Activated CD8-positive, alpha-beta T cell treated with anti-CD3 and anti-CD28 coated beads for 36 hours (primary cell): ENCODE measurements at regions not wholly inside any gene's neighbourhood (a gene's known extent, or its start where the extent isn't known, plus 50 kb on each side); places are given as distances from the start of the nearest gene placed in this dataset.

Experiments
- ATAC-seq: fragments of 200-7000 bp; cut with Tn5 transposase; one replicate; pipeline ENCODE4 v1.10.0; 2021; ENCODE audit warnings: mild to moderate bottlenecking, moderate library complexity
- CTCF ChIA-PET: fragments of 350-600 bp; sonication (Branson Sonifier 250); formaldehyde crosslinking; loops from one replicate; lab custom pipeline; 2021; ENCODE audit warnings: antibody characterized with exemption; lab: Charles Lee
- POLR2A ChIA-PET: fragments of 350-600 bp; sonication (Branson Sonifier 250); formaldehyde crosslinking; loops from one replicate; lab custom pipeline; 2021; ENCODE audit warnings: antibody characterized with exemption; lab: Charles Lee
- DNase-seq: peaks from one replicate; pipeline ENCODE4 v3.0.0-alpha.2; 2020
- H3K27ac Mint-ChIP-seq: one replicate; pipeline ENCODE4 v1.8.0; 2021; ENCODE audit warnings: mild to moderate bottlenecking, mixed read lengths
- H3K27me3 Mint-ChIP-seq: one replicate; pipeline ENCODE4 v1.8.0; 2021; ENCODE audit warnings: mixed read lengths
- H3K36me3 Mint-ChIP-seq: one replicate; pipeline ENCODE4 v1.8.0; 2021; ENCODE audit warnings: low read depth, mixed read lengths
- H3K4me1 Mint-ChIP-seq: one replicate; pipeline ENCODE4 v1.8.0; 2021; ENCODE audit warnings: low read depth, mixed read lengths
- H3K4me3 Mint-ChIP-seq: one replicate; pipeline ENCODE4 v1.8.0; 2021; ENCODE audit warnings: mild to moderate bottlenecking, moderate library complexity, mixed read lengths
- H3K9me3 Mint-ChIP-seq: one replicate; pipeline ENCODE4 v1.8.0; 2021; ENCODE audit warnings: mixed read lengths
- CTCF ChIP-seq: fragments of 200-600 bp; IDR thresholded peaks from one replicate; pipeline ENCODE4 v1.8.0; 2022; ENCODE audit warnings: antibody characterized with exemption, mild to moderate bottlenecking
- intact Hi-C: fragments of 100-400 bp; cut with micrococcal nuclease; formaldehyde crosslinking; loops from one replicate; pipeline ENCODE4 v1.10.0; 2022

DNA sequence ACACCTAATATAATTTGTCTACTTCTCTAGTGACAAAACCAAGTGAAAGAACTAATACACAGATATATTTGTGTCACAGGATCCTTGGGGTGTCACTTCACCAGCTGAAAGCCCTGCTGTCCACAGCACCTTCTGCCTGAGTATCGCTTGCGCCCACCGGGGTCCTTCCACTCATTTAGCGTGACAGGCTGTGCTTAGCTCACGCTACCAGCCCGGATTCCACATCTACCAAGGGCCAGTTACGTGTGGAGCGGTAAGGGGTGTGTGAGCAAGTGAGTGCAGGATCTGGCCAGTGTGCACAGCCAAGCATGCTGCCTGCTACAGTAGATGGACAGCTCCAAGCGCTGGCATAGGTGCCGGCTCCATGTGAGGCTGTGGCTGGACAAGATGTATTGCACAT, 810.9 kb downstream of the NSUN3 start:
- Mint-ChIP-seq H3K9me3 (no peaks in the 10 kb centered on the region), H3K36me3 (no peaks in the 10 kb centered on the region), H3K4me1 (no peaks in the 10 kb centered on the region), H3K27ac (no peak overlapping the region), H3K4me3 (no peak overlapping the region), H3K27me3 (no peaks in the 10 kb centered on the region)
- ChIA-PET POLR2A (no interaction called here), CTCF (no interaction called here)
- DNase-seq (no peak), ATAC-seq (no peak)
- intact Hi-C loops = no loop called here
- no peak for TF ChIP-seq CTCF

DNA sequence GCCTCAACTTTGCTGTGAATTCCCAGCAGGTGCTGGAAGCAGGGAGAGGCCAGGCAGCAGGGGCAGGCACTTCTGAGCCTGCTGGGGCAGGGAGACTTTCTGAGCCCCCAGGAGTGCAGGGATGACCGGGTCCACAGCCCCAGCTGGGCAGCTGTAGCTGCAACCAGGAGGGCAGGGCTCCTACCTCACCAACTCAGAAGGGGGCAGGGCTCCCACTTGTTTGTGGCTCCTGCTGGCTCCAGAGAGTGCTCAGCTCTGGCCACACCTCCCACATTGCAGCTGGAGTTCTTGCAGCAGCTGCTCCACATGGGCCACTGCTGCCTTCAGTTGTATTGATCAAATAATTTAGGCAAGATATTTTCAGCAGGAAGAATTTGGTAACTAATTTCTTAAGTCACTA, 812.3 kb downstream of the NSUN3 start:
- Mint-ChIP-seq H3K27me3 (no peaks in the 10 kb centered on the region), H3K4me1 (no peaks in the 10 kb centered on the region), H3K36me3 (no peaks in the 10 kb centered on the region), H3K9me3 (peaks cover 2% of the 10 kb centered on the region), H3K27ac (no peak overlapping the region), H3K4me3 (no peak overlapping the region)
- intact Hi-C loops = no loop called here
- no peak for ATAC-seq
- no peak for DNase-seq
- TF ChIP-seq CTCF = no peak
- POLR2A ChIA-PET = no interaction called here
- CTCF ChIA-PET = no interaction called here

DNA sequence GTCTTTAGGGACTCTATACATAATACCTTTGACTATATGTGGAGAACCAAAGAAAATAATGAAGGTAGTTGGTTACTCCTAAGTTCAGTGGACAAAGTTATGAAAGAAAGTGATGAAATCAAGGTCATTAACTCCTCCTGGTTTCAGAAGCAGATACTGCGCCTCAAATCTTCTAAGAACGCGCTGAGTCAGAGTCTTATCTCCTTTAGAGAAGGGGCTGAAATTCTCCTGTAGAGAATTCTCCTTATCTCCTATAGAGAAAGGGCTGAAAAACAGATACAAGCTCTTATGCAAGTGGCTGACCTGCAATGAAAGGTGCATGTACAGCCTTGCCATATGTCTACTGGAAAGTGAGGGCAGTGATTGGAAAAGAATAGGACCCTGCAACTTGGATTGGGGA, 824.2 kb downstream of the NSUN3 start:
- CTCF ChIA-PET = no interaction called here
- Mint-ChIP-seq H3K27me3 (no peaks in the 10 kb centered on the region), H3K4me3 (no peak overlapping the region), H3K27ac (no peak overlapping the region), H3K4me1 (no peaks in the 10 kb centered on the region), H3K9me3 (no peaks in the 10 kb centered on the region), H3K36me3 (no peaks in the 10 kb centered on the region)
- no peak for DNase-seq
- intact Hi-C loops = no loop called here
- POLR2A ChIA-PET = no interaction called here
- TF ChIP-seq CTCF = no peak
- ATAC-seq = no peak

DNA sequence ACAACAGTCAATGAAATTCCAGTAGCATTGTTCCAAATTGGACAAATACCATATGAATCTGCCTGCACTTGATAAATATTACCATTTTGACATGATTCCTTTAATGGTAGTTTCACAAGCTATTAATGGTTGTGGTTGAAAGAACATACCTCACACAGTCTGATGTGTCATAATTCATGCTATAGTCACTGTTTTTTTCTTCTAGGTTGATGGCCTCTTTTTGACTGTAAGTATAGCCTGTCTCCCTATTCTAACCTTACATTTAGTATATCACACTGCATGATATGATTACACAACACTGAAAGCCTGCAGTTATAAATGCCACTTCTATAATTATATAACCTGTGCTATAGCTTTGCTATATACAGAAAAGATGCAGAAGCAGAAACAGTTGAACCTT, 834.1 kb downstream of the NSUN3 start:
- intact Hi-C loops = no loop called here
- no peak overlapping the region for H3K27ac Mint-ChIP-seq
- H3K27me3 Mint-ChIP-seq = no peaks in the 10 kb centered on the region
- peaks cover 3% of the 10 kb centered on the region for H3K9me3 Mint-ChIP-seq
- CTCF ChIA-PET = no interaction called here
- H3K4me3 Mint-ChIP-seq = no peak overlapping the region
- no peak for DNase-seq
- no peaks in the 10 kb centered on the region for H3K4me1 Mint-ChIP-seq
- ATAC-seq = no peak
- no peak for TF ChIP-seq CTCF
- POLR2A ChIA-PET = no interaction called here
- no peaks in the 10 kb centered on the region for H3K36me3 Mint-ChIP-seq

- intact Hi-C loops = no loop called here
Measured at GRCh38 chr3:94904156-94904674, 841.4 kb downstream of the NSUN3 start.

More at GRCh38 chr3:94904156-94904674, 841.4 kb downstream of the NSUN3 start:
- no peaks in the 10 kb centered on the region for H3K27me3 Mint-ChIP-seq
- ATAC-seq (no peak), DNase-seq (no peak)
- no peak overlapping the region for H3K27ac Mint-ChIP-seq
- POLR2A ChIA-PET = no interaction called here
- no peaks in the 10 kb centered on the region for H3K4me1 Mint-ChIP-seq
- H3K9me3 Mint-ChIP-seq = peaks cover 2% of the 10 kb centered on the region
- H3K4me3 Mint-ChIP-seq = no peak overlapping the region
- no peak for TF ChIP-seq CTCF
- CTCF ChIA-PET = no interaction called here
- H3K36me3 Mint-ChIP-seq = no peaks in the 10 kb centered on the region
